ENCODE measurements at regions not wholly inside any gene's neighbourhood (a gene's known extent, or its start where the extent isn't known, plus 50 kb on each side); places are given as distances from the start of the nearest gene placed in this dataset.

DNA sequence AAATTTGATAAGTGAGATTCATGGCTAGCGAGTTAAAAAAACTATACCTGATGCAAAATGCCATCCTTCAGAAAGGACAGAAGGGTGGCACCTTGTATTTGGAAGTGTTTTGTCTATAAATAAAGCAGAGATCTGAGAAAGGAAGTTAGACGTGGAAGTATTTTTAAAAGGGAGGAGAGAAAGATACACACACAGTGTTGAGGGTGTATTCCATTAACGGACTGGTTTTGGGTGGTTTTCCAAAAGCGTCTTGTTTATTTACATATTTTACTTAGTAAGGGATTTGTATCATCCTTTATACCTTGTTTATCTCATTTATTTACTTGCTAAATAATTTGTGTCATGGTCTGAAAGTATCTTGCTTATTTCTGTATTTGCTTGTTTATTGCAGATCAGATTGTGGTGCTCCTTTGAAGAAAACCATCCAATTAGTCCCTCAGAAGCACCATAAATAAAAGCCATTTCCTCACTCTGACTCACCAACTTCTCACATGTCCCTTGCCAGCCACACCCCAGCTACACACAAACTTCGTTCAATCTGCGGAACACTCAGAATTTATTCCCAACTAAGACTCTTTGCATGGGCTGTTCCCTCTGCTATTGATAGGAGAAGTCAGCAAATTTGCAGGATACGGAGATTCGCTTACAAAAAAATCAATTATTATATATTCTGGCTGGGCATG is 90.8 kb downstream of the FAM124B start:
- TF ChIP-seq POLR2A (IDR thresholded peaks at IDR 0.05; ENCODE audit: low read depth, low read length) (no peak), RFX5 (IDR thresholded peaks at IDR 0.05; ENCODE audit: low read depth, low read length) (no peak), EZH2 (IDR thresholded peaks at IDR 0.05; ENCODE audit: borderline replicate concordance, control insufficient read depth, low read depth, low read length) (no peak), CEBPB (IDR thresholded peaks at IDR 0.05; ENCODE audit: borderline replicate concordance in 1 of 2, low read depth in 2 of 2, low read length in 2 of 2) (no peak), STAT3 (IDR thresholded peaks at IDR 0.05; ENCODE audit: low read depth, low read length) (no peak), HCFC1 (IDR thresholded peaks at IDR 0.05; ENCODE audit: low read length) (no peak), ZNF24 (IDR thresholded peaks at IDR 0.05) (no peak), TBL1XR1 (IDR thresholded peaks at IDR 0.05; ENCODE audit: low read depth, low read length) (no peak), SRF (IDR thresholded peaks at IDR 0.05; ENCODE audit: low read depth in 2 of 2, low read length in 2 of 2) (no peak), SP1 (IDR thresholded peaks at IDR 0.05; ENCODE audit: low read depth, low read length) (no peak)
- TF ChIP-seq, protein P1, sequence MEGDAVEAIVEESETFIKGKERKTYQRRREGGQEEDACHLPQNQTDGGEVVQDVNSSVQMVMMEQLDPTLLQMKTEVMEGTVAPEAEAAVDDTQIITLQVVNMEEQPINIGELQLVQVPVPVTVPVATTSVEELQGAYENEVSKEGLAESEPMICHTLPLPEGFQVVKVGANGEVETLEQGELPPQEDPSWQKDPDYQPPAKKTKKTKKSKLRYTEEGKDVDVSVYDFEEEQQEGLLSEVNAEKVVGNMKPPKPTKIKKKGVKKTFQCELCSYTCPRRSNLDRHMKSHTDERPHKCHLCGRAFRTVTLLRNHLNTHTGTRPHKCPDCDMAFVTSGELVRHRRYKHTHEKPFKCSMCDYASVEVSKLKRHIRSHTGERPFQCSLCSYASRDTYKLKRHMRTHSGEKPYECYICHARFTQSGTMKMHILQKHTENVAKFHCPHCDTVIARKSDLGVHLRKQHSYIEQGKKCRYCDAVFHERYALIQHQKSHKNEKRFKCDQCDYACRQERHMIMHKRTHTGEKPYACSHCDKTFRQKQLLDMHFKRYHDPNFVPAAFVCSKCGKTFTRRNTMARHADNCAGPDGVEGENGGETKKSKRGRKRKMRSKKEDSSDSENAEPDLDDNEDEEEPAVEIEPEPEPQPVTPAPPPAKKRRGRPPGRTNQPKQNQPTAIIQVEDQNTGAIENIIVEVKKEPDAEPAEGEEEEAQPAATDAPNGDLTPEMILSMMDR (IDR thresholded peaks at IDR 0.05 in 2 of 3, conservative IDR thresholded peaks at IDR 0.05 in 1 of 3; ENCODE audit: control insufficient read depth in 2 of 3, extremely low read depth in 1 of 3, insufficient read depth in 1 of 3, low read depth in 3 of 3, low read length in 3 of 3), result no peak
- TF ChIP-seq, protein P2, sequence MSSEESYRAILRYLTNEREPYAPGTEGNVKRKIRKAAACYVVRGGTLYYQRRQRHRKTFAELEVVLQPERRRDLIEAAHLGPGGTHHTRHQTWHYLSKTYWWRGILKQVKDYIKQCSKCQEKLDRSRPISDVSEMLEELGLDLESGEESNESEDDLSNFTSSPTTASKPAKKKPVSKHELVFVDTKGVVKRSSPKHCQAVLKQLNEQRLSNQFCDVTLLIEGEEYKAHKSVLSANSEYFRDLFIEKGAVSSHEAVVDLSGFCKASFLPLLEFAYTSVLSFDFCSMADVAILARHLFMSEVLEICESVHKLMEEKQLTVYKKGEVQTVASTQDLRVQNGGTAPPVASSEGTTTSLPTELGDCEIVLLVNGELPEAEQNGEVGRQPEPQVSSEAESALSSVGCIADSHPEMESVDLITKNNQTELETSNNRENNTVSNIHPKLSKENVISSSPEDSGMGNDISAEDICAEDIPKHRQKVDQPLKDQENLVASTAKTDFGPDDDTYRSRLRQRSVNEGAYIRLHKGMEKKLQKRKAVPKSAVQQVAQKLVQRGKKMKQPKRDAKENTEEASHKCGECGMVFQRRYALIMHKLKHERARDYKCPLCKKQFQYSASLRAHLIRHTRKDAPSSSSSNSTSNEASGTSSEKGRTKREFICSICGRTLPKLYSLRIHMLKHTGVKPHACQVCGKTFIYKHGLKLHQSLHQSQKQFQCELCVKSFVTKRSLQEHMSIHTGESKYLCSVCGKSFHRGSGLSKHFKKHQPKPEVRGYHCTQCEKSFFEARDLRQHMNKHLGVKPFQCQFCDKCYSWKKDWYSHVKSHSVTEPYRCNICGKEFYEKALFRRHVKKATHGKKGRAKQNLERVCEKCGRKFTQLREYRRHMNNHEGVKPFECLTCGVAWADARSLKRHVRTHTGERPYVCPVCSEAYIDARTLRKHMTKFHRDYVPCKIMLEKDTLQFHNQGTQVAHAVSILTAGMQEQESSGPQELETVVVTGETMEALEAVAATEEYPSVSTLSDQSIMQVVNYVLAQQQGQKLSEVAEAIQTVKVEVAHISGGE (CRISPR knock-in tag; IDR thresholded peaks at IDR 0.05), result no peak
- TF ChIP-seq, protein P3, sequence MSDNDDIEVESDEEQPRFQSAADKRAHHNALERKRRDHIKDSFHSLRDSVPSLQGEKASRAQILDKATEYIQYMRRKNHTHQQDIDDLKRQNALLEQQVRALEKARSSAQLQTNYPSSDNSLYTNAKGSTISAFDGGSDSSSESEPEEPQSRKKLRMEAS (IDR thresholded peaks at IDR 0.05; ENCODE audit: low read depth, low read length), result no peak

Measured in GM12878 (cell line).